ENCODE measurements at regions not wholly inside any gene's neighbourhood (a gene's known extent, or its start where the extent isn't known, plus 50 kb on each side); places are given as distances from the start of the nearest gene placed in this dataset.

DNA sequence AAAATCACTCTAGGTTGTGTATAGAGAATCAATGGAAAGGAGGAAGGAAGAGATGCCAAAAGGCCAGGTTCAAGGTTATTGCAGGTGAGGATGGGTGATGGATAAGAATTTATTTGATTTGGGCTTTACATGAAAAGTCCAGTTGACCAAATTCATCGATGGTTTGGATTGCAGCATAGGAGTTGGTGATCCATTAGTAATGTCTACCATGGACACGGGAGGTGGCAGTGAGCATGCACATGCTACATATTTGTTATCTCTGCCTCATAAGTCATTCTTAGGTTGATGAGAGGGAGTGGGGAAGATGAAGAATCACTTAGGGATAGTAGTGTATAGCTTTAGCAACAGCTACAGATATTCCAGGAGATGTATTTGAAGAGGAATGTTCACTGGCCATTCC is 211.4 kb downstream of the PHETA1 start:
- Histone ChIP-seq H3K4me1 (ENCODE audit: control insufficient read depth, insufficient read depth, low read length) (no peaks in the 10 kb centered on the region), H3K27ac (ENCODE audit: low read depth, low read length) (no peak overlapping the region), H3K4me3 (ENCODE audit: low read length) (no peak overlapping the region), H3K9ac (ENCODE audit: low read length) (no peak overlapping the region), H3K27me3 (ENCODE audit: control insufficient read depth, insufficient read depth, low read length) (no peaks in the 10 kb centered on the region), H3K36me3 (ENCODE audit: control insufficient read depth, insufficient read depth, low read length) (no peaks in the 10 kb centered on the region)

DNA sequence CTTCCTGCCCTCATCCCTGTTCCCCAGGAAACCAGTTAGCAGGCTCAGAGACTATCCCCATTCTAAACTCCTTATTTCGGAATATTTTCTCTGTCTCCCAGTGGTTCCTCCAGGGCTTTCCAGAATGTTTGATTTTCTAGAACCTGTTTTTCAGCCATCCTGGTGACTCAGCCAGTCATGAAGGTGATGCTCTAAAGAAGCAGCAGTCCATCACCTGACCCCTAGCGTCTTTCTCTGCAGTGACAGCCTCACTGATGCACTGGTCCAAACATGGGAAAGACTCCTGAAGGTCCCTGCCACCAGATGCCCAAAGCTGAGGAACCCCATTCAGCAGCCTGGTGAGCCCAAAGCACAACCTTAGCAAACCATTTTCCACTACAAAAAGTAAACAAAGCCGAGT is 212.6 kb downstream of the PHETA1 start:
- H3K9ac ChIP-seq (ENCODE audit: low read length), result no peak overlapping the region
- no peaks in the 10 kb centered on the region for H3K4me1 ChIP-seq (ENCODE audit: control insufficient read depth, insufficient read depth, low read length)
- H3K36me3 ChIP-seq (ENCODE audit: control insufficient read depth, insufficient read depth, low read length), result no peaks in the 10 kb centered on the region
- no peak overlapping the region for H3K27ac ChIP-seq (ENCODE audit: low read depth, low read length)
- H3K4me3 ChIP-seq (ENCODE audit: low read length), result no peak overlapping the region
- no peaks in the 10 kb centered on the region for H3K27me3 ChIP-seq (ENCODE audit: control insufficient read depth, insufficient read depth, low read length)

GRCh38 chr12:111155521-111155920 is 213.4 kb downstream of the PHETA1 start:
- Histone ChIP-seq H3K27me3 (ENCODE audit: control insufficient read depth, insufficient read depth, low read length) (no peaks in the 10 kb centered on the region), H3K27ac (ENCODE audit: low read depth, low read length) (no peak overlapping the region), H3K4me1 (ENCODE audit: control insufficient read depth, insufficient read depth, low read length) (no peaks in the 10 kb centered on the region), H3K9ac (ENCODE audit: low read length) (no peak overlapping the region), H3K36me3 (ENCODE audit: control insufficient read depth, insufficient read depth, low read length) (no peaks in the 10 kb centered on the region), H3K4me3 (ENCODE audit: low read length) (no peak overlapping the region)

GRCh38 chr12:111155020-111155419 is 213.9 kb downstream of the PHETA1 start:
- H3K27me3 ChIP-seq (ENCODE audit: control insufficient read depth, insufficient read depth, low read length), result no peaks in the 10 kb centered on the region

DNA sequence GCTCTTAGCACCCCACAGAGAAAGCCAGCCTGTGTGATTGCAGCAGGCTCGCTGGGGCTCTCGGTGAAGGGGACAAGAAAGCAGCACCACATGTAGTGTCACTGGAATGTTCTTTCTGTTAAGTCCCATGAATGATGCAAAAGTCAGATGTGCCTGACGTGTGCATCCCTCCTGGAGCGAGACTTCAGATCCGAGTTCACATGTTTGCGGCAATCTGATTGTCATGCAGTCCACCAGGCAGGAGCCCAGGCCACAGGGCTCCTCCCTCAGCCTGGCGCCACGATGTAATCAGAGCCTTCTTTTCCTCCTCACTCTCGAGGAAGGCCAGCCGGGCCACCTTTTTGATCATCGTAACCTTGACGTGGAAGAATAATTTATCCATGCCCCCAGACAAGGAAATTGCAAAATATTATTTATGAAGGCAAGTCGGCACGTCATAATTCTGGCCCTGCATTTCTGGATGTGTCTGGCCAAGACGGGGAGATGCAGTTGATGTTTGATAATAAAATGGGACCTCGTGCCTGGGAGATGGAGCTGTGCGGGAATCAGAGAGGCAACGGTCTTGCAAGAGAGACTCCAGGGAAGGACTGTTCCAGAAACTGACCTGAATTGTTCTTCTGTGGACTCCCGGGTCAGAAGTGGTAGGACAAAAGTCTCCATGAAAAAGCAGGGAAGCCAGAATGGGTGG is 214.6 kb downstream of the PHETA1 start:
- H3K36me3 ChIP-seq (ENCODE audit: control insufficient read depth, insufficient read depth, low read length), result no peaks in the 10 kb centered on the region
- H3K27me3 ChIP-seq (ENCODE audit: control insufficient read depth, insufficient read depth, low read length), result no peaks in the 10 kb centered on the region
- no peak overlapping the region for H3K9ac ChIP-seq (ENCODE audit: low read length)
- H3K27ac ChIP-seq (ENCODE audit: low read depth, low read length), result no peak overlapping the region
- H3K4me3 ChIP-seq (ENCODE audit: low read length), result no peak overlapping the region
- no peaks in the 10 kb centered on the region for H3K4me1 ChIP-seq (ENCODE audit: control insufficient read depth, insufficient read depth, low read length)

More at GRCh38 chr12:111155020-111155419, 213.9 kb downstream of the PHETA1 start:
- Histone ChIP-seq H3K4me1 (ENCODE audit: control insufficient read depth, insufficient read depth, low read length) (no peaks in the 10 kb centered on the region), H3K36me3 (ENCODE audit: control insufficient read depth, insufficient read depth, low read length) (no peaks in the 10 kb centered on the region), H3K9ac (ENCODE audit: low read length) (no peak overlapping the region), H3K4me3 (ENCODE audit: low read length) (no peak overlapping the region), H3K27ac (ENCODE audit: low read depth, low read length) (no peak overlapping the region)

DNA sequence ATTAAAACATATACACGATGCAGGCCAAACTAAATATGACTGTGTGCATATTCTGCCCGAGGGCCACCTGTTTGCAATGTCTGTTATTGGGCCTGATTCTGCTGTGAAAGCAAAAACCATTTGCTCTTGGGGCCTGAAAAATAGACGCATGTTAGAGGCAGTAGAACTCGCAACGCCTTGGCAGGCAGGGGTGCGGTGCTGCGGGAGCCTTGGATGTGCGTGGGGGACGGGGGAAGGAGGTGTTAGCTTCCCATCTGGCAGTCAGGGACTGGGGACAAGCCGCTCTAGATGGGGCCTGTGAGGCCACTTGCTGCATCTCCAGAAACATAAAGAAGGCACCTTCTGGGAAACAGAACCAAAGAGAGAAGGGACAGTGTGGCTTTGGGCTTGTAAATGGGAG is 216.3 kb downstream of the PHETA1 start:
- H3K36me3 ChIP-seq (ENCODE audit: control insufficient read depth, insufficient read depth, low read length), result no peaks in the 10 kb centered on the region
- H3K9ac ChIP-seq (ENCODE audit: low read length), result no peak overlapping the region
- no peaks in the 10 kb centered on the region for H3K4me1 ChIP-seq (ENCODE audit: control insufficient read depth, insufficient read depth, low read length)
- H3K27me3 ChIP-seq (ENCODE audit: control insufficient read depth, insufficient read depth, low read length), result no peaks in the 10 kb centered on the region
- no peak overlapping the region for H3K27ac ChIP-seq (ENCODE audit: low read depth, low read length)
- no peak overlapping the region for H3K4me3 ChIP-seq (ENCODE audit: low read length)

DNA sequence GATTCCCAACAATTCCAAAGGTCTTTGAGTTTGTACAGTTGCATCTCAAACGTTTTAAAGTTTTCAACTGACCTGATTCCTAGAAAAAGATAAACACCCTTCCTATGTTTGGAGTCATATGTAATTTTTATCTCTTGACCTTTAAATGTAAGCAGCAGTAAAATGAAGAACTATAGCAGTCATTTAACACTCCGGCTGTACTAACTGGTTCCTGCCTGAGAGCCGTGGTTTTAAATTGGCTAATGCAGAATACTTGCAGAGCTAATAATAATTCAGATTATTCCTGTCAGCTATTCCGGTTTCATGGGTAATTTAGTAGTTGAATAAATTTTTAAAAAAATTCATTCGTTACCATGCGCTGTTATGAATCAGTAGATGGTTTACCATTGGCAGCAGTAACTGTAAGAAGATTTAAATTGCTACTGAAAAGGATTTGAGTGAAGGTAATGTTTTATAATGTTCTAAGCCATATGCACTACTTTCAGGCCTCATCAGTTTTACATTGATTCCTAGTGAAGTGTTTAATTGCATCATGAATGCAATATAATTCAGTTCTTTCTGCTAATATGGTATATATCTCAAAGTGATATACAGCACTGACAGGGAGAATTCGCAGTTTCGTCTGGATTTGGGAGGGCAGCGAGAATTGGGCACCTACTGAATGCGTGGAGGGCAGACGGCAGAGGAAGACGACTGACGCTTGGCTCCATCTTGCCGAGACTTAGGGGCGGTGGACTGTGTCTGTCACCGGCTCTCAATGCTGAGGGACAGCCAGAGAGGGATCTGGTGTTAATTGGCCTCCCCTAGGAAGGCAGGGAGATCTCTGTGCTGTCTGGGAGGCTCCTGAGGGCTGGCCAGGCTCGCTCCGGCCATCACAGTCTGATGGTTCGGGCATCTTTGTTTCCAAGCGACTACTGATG is 217.7 kb downstream of the PHETA1 start:
- H3K27me3 ChIP-seq (ENCODE audit: control insufficient read depth, insufficient read depth, low read length), result no peaks in the 10 kb centered on the region
- H3K36me3 ChIP-seq (ENCODE audit: control insufficient read depth, insufficient read depth, low read length), result no peaks in the 10 kb centered on the region
- H3K4me3 ChIP-seq (ENCODE audit: low read length), result no peak overlapping the region
- no peak overlapping the region for H3K9ac ChIP-seq (ENCODE audit: low read length)
- H3K4me1 ChIP-seq (ENCODE audit: control insufficient read depth, insufficient read depth, low read length), result no peaks in the 10 kb centered on the region
- no peak overlapping the region for H3K27ac ChIP-seq (ENCODE audit: low read depth, low read length)

DNA sequence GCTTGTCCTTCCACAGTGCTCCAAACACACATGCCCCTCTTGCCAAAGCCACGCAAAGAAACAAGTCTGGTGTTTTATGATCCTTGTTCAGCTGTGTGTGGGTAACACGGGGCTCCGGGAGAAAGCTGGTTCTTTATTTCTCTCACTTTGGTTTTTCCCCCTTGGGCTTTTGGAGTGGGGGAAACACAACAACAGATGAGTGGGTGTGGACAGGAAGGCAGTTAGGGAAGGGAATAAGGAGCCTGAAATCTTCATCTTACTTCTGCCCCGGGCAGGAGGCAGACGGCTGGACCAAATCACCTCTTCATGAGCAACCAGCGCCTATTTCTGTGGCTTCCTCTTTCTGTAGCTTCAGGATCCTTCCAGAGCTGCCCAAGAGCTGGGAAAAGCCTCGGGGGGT is 218.5 kb downstream of the PHETA1 start:
- no peak overlapping the region for H3K27ac ChIP-seq (ENCODE audit: low read depth, low read length)
- H3K9ac ChIP-seq (ENCODE audit: low read length), result no peak overlapping the region
- no peaks in the 10 kb centered on the region for H3K4me1 ChIP-seq (ENCODE audit: control insufficient read depth, insufficient read depth, low read length)
- H3K27me3 ChIP-seq (ENCODE audit: control insufficient read depth, insufficient read depth, low read length), result no peaks in the 10 kb centered on the region
- H3K4me3 ChIP-seq (ENCODE audit: low read length), result no peak overlapping the region
- H3K36me3 ChIP-seq (ENCODE audit: control insufficient read depth, insufficient read depth, low read length), result no peaks in the 10 kb centered on the region

GRCh38 chr12:111149299-111149698 is 219.6 kb downstream of the PHETA1 start:
- no peak overlapping the region for H3K9ac ChIP-seq (ENCODE audit: low read length)
- H3K4me1 ChIP-seq (ENCODE audit: control insufficient read depth, insufficient read depth, low read length), result peaks cover 2% of the 10 kb centered on the region
- no peaks in the 10 kb centered on the region for H3K36me3 ChIP-seq (ENCODE audit: control insufficient read depth, insufficient read depth, low read length)
- H3K4me3 ChIP-seq (ENCODE audit: low read length), result no peak overlapping the region
- no peak overlapping the region for H3K27ac ChIP-seq (ENCODE audit: low read depth, low read length)
- no peaks in the 10 kb centered on the region for H3K27me3 ChIP-seq (ENCODE audit: control insufficient read depth, insufficient read depth, low read length)

DNA sequence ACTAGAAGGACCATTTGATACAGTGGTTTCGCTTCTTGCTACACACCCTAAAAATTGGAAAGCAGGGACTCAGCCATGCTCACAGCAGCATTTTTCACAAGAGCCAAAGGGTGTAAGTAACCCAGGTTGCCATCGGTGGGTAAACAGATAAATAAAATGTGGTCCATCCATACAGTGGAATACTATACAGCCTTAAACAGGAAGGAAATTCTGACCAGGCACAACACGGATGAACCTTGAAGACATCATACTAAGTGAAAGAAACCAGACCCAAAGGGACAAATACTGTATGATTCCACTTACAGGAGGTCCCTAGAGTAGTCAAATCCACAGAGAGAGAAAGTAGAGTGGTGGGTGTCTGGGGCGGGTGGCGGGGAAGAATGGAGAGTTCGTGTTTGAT is 220.9 kb downstream of the PHETA1 start:
- Histone ChIP-seq H3K27ac (ENCODE audit: low read depth, low read length) (no peak overlapping the region), H3K4me1 (ENCODE audit: control insufficient read depth, insufficient read depth, low read length) (peaks cover 11% of the 10 kb centered on the region), H3K4me3 (ENCODE audit: low read length) (no peak overlapping the region), H3K9ac (ENCODE audit: low read length) (no peak overlapping the region), H3K27me3 (ENCODE audit: control insufficient read depth, insufficient read depth, low read length) (no peaks in the 10 kb centered on the region), H3K36me3 (ENCODE audit: control insufficient read depth, insufficient read depth, low read length) (no peaks in the 10 kb centered on the region)

DNA sequence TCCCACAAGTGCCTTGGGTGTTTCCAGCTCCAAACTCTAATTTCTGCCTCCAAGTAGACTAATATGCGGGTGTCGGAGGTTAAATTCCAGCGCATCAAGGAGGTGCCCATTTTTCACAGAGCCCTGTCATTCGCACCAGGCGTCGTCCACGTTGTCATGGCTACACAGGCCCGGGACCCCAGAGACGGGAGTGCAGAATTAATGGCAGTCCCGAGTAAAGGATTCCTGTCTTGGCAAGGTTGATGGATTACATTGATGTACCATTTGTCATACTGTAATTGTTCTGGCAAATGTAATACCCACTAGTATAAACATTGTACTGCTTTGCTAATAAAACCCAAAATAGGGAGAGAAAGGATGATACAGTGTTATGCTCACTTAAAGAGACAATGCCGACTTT is 222.9 kb upstream of the MYL2 start:
- Histone ChIP-seq H3K36me3 (ENCODE audit: control insufficient read depth, insufficient read depth, low read length) (no peaks in the 10 kb centered on the region), H3K27me3 (ENCODE audit: control insufficient read depth, insufficient read depth, low read length) (no peaks in the 10 kb centered on the region), H3K4me3 (ENCODE audit: low read length) (peak overlapping the region; percentile 31), H3K27ac (ENCODE audit: low read depth, low read length) (peak overlapping the region; percentile 57), H3K9ac (ENCODE audit: low read length) (no peak overlapping the region), H3K4me1 (ENCODE audit: control insufficient read depth, insufficient read depth, low read length) (peaks cover 15% of the 10 kb centered on the region)

DNA sequence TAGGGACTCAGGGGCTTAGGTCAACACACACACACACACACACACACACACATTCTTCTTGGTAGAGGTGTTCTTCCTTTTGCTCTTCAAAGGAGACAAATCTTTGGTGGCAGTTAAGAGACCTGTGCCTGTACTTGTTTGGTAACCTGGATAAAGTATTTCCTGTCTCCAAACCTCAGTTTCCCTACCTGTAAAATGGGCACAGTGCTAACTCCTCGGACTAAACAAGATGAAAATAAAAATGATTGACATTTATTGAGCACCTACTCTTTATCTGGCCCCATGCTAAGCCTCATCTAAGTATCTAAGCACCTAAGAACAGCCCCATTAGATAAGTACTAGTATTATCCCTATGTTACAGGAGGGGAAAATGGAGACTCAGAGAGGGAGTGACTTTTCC is 220.8 kb upstream of the MYL2 start:
- H3K27ac ChIP-seq (ENCODE audit: low read depth, low read length), result no peak overlapping the region
- H3K27me3 ChIP-seq (ENCODE audit: control insufficient read depth, insufficient read depth, low read length), result no peaks in the 10 kb centered on the region
- no peak overlapping the region for H3K4me3 ChIP-seq (ENCODE audit: low read length)
- H3K36me3 ChIP-seq (ENCODE audit: control insufficient read depth, insufficient read depth, low read length), result no peaks in the 10 kb centered on the region
- H3K9ac ChIP-seq (ENCODE audit: low read length), result no peak overlapping the region
- peaks cover 15% of the 10 kb centered on the region for H3K4me1 ChIP-seq (ENCODE audit: control insufficient read depth, insufficient read depth, low read length)

DNA sequence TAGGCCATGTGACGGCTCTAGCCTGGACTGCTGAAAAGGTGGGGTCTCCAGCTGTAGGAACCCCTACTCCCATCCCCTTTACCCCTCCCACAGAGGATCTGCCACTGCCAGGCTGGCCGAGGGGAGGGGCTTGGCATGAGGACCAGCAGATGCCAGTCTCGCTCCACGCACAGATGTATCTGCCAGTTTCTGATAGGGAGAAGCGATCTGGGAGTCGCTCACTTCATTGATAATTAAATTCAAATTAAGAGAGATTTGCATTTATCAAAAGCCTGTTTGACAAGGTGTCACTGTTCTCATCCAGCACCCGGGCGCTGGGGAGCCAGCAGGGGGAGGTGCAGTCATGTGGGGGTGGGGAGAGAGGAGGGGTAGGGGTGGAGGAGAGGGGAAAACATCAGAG is 217.6 kb upstream of the MYL2 start:
- no peaks in the 10 kb centered on the region for H3K36me3 ChIP-seq (ENCODE audit: control insufficient read depth, insufficient read depth, low read length)
- H3K4me3 ChIP-seq (ENCODE audit: low read length), result no peak overlapping the region
- H3K9ac ChIP-seq (ENCODE audit: low read length), result no peak overlapping the region
- peaks cover 4% of the 10 kb centered on the region for H3K4me1 ChIP-seq (ENCODE audit: control insufficient read depth, insufficient read depth, low read length)
- no peaks in the 10 kb centered on the region for H3K27me3 ChIP-seq (ENCODE audit: control insufficient read depth, insufficient read depth, low read length)
- H3K27ac ChIP-seq (ENCODE audit: low read depth, low read length), result no peak overlapping the region

Measured in rectal smooth muscle tissue (tissue), 1 donor.